RWPE2 (cell line): ENCODE measurements at regions not wholly inside any gene's neighbourhood (a gene's known extent, or its start where the extent isn't known, plus 50 kb on each side); places are given as distances from the start of the nearest gene placed in this dataset.

Source experiments
- ATAC-seq: fragments of 200-7000 bp; cut with Tn5 transposase; 3 replicates; pipeline ENCODE4 v1.9.1; 2021; ENCODE audit warnings: low read depth
- DNase-seq: peaks from one replicate; pipeline ENCODE4 v3.0.0-alpha.2; 2020; ENCODE audit warnings: low spot score
- H3K27ac ChIP-seq: fragments of 450-650 bp; 2 replicates; pipeline ENCODE4 v1.5.1; 2017; ENCODE audit warnings: mild to moderate bottlenecking; ENCODE audit not compliant: poor library complexity, severe bottlenecking
- H3K27me3 ChIP-seq: fragments of 250-450 bp; sonication (Bioruptor Pico); 2 replicates; pipeline ENCODE4 v1.5.1; 2021; ENCODE audit warnings: mild to moderate bottlenecking, moderate library complexity; ENCODE audit not compliant: insufficient read depth, poor library complexity, severe bottlenecking
- H3K36me3 ChIP-seq: fragments of 250-450 bp; sonication (Bioruptor Pico); 2 replicates; pipeline ENCODE4 v1.5.1; 2020; ENCODE audit warnings: low read depth, mild to moderate bottlenecking, moderate library complexity
- H3K4me1 ChIP-seq: fragments of 250-450 bp; sonication (Bioruptor Pico); 2 replicates; pipeline ENCODE4 v1.5.1; 2021; ENCODE audit warnings: mild to moderate bottlenecking, moderate library complexity; ENCODE audit not compliant: insufficient read depth, poor library complexity, severe bottlenecking
- H3K4me3 ChIP-seq: fragments of 250-450 bp; sonication (Bioruptor Pico); 2 replicates; pipeline ENCODE4 v1.5.1; 2021; ENCODE audit warnings: mild to moderate bottlenecking, moderate library complexity; ENCODE audit not compliant: severe bottlenecking
- H3K9me3 ChIP-seq: fragments of 250-450 bp; sonication (Bioruptor Pico); 2 replicates; pipeline ENCODE4 v1.5.1; 2021; ENCODE audit warnings: mild to moderate bottlenecking, moderate library complexity; ENCODE audit not compliant: severe bottlenecking
- TF ChIP-seq, protein P1 (sequence below): fragments of 450-650 bp; IDR thresholded peaks from one replicate; pipeline ENCODE4 v1.5.1; 2017; ENCODE audit warnings: mild to moderate bottlenecking, moderate library complexity; ENCODE audit not compliant: poor library complexity, severe bottlenecking

DNA sequence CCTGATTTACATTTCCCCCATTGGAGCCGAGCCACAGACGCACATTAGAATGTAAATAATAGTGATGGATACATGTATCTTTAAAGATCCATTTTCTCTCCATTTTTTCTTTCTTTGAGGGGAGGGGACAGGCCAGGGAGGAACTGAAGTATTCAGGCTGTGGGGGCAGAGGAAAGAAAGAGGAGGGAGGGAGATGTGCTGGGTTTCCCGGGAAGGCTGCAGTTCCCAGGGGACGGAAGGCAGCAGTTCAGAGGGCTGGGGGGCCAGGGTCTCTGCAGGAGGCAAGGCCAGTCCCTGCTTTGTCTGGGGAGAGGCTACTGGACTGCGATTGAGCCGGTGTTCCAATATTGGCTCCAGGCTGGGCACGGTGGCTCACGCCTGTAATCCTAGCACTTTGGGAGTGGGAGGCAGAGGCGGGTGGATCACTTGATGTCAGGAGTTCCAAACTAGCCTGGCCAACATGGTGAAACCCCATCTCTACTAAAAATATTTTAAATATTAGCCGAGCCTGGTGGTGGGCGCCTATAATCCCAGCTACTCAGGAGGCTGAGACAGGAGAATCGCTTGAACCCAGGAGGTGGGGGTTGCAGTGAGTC, 94.2 kb upstream of the LHX1 start:
- Histone ChIP-seq H3K4me3 (no peak overlapping the region), H3K4me1 (no peaks in the 10 kb centered on the region), H3K27me3 (no peaks in the 10 kb centered on the region), H3K27ac (no peak overlapping the region), H3K9me3 (no peaks in the 10 kb centered on the region), H3K36me3 (no peaks in the 10 kb centered on the region)
- no peak for DNase-seq
- TF ChIP-seq, protein P1, sequence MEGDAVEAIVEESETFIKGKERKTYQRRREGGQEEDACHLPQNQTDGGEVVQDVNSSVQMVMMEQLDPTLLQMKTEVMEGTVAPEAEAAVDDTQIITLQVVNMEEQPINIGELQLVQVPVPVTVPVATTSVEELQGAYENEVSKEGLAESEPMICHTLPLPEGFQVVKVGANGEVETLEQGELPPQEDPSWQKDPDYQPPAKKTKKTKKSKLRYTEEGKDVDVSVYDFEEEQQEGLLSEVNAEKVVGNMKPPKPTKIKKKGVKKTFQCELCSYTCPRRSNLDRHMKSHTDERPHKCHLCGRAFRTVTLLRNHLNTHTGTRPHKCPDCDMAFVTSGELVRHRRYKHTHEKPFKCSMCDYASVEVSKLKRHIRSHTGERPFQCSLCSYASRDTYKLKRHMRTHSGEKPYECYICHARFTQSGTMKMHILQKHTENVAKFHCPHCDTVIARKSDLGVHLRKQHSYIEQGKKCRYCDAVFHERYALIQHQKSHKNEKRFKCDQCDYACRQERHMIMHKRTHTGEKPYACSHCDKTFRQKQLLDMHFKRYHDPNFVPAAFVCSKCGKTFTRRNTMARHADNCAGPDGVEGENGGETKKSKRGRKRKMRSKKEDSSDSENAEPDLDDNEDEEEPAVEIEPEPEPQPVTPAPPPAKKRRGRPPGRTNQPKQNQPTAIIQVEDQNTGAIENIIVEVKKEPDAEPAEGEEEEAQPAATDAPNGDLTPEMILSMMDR: no peak
- ATAC-seq: no peak

DNA sequence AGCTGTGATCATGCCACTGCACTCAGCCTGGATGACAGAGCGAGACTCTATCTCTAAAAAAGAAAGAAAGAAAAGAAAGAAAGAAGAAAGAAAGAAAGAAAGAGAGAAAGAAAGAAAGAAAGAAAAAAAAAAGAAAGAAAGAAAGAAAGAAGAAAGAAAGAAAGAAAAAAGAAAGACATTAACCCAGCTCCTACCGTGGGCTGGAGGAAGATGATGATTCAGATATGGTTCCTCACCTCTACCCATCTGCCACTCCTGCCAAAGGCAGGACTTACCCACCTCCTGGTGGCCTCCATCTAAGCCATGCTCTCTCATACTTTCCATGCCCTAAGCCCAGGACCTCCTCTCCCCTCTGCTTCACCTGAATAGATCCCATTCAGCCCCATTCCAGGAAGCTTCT, 93.3 kb upstream of the LHX1 start:
- Histone ChIP-seq H3K4me3 (no peak overlapping the region), H3K27ac (no peak overlapping the region), H3K27me3 (no peaks in the 10 kb centered on the region), H3K4me1 (peaks cover 2% of the 10 kb centered on the region), H3K9me3 (no peaks in the 10 kb centered on the region), H3K36me3 (no peaks in the 10 kb centered on the region)
- TF ChIP-seq, protein P1: no peak
- DNase-seq: no peak
- no peak for ATAC-seq

DNA sequence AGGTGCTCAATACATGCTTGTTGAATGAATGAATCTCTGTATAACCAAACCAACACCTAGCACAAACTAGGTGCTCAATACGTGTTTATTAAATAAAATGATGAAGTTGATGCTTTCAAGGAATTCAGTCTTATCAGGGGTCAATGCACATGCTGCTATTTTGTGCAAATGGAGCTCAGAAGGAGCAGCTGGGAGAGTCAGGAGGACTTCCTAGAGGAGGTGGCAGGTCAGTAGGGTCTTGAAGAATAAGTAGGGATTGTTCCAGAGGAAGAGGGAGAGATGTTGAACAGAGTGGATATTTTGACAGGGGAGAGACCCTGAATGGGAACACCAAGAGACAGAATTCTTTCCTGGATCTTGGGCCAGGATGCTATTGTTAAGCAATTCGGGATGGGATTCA, 92.7 kb upstream of the LHX1 start:
- no peaks in the 10 kb centered on the region for H3K9me3 ChIP-seq
- H3K4me3 ChIP-seq: no peak overlapping the region
- no peaks in the 10 kb centered on the region for H3K36me3 ChIP-seq
- ATAC-seq (no peak), DNase-seq (no peak)
- TF ChIP-seq, protein P1: no peak
- H3K4me1 ChIP-seq: peaks cover 8% of the 10 kb centered on the region
- H3K27me3 ChIP-seq: no peaks in the 10 kb centered on the region
- no peak overlapping the region for H3K27ac ChIP-seq

DNA sequence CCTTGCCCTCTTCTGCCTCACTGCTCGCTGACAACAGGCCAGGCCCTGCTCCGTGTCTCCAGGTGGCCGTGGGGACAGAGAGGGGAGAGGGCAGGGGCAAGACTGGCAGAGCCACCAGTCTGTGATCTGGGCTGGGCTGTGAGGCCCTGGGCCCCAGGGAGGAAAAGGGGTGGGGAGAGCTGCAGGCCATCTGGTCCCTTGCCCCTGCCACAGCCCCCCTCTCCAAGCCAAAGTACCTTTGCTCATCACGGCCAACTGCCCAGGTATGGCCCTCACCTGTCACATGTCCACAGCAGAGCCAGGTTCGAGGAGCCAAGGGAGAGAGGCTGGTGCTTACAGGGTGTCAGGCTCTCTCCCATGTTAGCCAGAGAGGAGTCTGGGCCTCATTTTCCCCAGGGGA, 91.4 kb upstream of the LHX1 start:
- no peak for DNase-seq
- H3K4me1 ChIP-seq: peaks cover 21% of the 10 kb centered on the region
- H3K4me3 ChIP-seq: no peak overlapping the region
- no peaks in the 10 kb centered on the region for H3K27me3 ChIP-seq
- H3K9me3 ChIP-seq: no peaks in the 10 kb centered on the region
- TF ChIP-seq, protein P1: no peak
- no peak for ATAC-seq
- H3K36me3 ChIP-seq: no peaks in the 10 kb centered on the region
- no peak overlapping the region for H3K27ac ChIP-seq

DNA sequence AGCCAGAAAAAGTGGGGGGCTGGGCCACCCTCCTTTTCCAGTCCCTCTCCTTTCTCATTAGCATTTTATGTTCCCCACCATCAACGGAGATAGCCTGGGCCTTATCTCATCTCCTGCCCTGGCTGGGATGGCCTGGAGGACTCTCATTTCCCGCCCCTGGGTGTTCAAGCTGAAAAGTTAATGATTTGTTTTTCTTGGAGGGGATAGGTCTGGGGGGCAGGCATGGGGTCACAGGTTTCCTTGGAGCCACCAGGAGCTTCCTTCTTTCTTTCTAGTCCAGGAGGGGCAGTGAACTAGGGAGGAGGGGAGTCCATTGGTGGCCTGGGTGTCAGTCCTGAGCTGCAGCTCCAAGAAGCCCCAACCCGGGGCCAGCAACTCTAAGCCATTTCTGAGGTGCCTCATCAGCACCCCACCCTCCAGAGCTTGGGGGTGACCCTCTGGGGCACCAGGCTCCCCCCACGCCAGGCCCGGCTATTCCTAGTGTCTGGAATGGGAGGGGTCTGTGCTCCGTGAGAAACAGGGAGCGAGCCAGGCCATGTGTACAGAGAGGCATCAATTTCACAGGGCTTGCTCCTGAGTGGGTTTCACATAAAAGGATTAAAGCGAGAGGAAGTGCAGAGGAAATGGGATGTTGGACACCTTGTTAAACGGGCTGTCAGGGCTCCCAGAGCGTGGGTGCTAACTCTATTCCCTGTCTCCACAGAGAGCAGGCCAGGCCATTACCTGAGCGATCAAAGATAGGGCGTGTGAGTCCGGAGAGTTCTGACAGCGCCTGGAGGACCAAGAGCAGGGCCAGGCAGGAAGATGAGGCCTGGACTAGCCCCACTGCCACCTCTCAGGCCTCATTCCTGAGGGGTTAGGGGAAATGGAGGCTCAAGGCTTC, 90.6 kb upstream of the LHX1 start:
- H3K4me1 ChIP-seq: peaks cover 28% of the 10 kb centered on the region
- DNase-seq (no peak), ATAC-seq (no peak)
- H3K9me3 ChIP-seq: no peaks in the 10 kb centered on the region
- H3K27ac ChIP-seq: no peak overlapping the region
- no peak overlapping the region for H3K4me3 ChIP-seq
- no peaks in the 10 kb centered on the region for H3K27me3 ChIP-seq
- TF ChIP-seq, protein P1: no peak
- no peaks in the 10 kb centered on the region for H3K36me3 ChIP-seq
